ENCODE measurements at regions not wholly inside any gene's neighbourhood (a gene's known extent, or its start where the extent isn't known, plus 50 kb on each side); places are given as distances from the start of the nearest gene placed in this dataset.

DNA sequence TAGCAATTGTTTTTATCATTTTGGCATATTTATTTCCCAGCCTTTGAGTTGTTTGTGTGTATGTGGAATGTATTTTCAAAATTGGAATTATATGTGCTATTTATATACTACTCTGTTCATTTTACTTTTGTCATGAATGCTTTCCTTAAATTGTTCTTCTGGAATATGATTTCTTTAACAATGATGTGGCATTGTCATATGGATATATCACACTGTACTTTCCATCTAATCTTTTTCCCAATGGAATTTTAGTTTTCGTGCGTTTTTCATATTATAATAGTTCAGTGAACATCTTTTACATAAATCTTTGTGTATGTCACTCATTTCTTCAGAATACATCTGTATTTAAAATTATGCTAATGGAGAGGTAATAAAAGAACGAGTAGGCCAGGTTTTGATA lies 980.1 kb upstream of the WWC1 start:
- TF ChIP-seq, protein P1, sequence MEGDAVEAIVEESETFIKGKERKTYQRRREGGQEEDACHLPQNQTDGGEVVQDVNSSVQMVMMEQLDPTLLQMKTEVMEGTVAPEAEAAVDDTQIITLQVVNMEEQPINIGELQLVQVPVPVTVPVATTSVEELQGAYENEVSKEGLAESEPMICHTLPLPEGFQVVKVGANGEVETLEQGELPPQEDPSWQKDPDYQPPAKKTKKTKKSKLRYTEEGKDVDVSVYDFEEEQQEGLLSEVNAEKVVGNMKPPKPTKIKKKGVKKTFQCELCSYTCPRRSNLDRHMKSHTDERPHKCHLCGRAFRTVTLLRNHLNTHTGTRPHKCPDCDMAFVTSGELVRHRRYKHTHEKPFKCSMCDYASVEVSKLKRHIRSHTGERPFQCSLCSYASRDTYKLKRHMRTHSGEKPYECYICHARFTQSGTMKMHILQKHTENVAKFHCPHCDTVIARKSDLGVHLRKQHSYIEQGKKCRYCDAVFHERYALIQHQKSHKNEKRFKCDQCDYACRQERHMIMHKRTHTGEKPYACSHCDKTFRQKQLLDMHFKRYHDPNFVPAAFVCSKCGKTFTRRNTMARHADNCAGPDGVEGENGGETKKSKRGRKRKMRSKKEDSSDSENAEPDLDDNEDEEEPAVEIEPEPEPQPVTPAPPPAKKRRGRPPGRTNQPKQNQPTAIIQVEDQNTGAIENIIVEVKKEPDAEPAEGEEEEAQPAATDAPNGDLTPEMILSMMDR (IDR thresholded peaks at IDR 0.05) = no peak
- TF ChIP-seq EZH2 (IDR thresholded peaks at IDR 0.05; ENCODE audit: borderline replicate concordance, insufficient read depth, low read depth, low read length, poor library complexity, severe bottlenecking) = no peak
